ENCODE measurements at regions not wholly inside any gene's neighbourhood (a gene's known extent, or its start where the extent isn't known, plus 50 kb on each side); places are given as distances from the start of the nearest gene placed in this dataset.
A peak's percentile ranks its signal among the peaks of the same experiment; 100 is the strongest.

- Histone ChIP-seq H3K4me3 (no peak overlapping the region), H3K9me3 (no peaks in the 10 kb centered on the region), H3K27me3 (ENCODE audit: low read depth) (no peaks in the 10 kb centered on the region), H3K4me1 (no peaks in the 10 kb centered on the region), H3K36me3 (replicated peaks) (no peaks in the 10 kb centered on the region)
- DNase-seq (ENCODE audit: low spot score in 2 of 2): no peak
- in situ Hi-C loops (cut with MboI; ENCODE audit: low sequenced_read_pairs): no loop called here
Observed at GRCh38 chr4:185862340-185862739, 50.3 kb upstream of the SORBS2 start.

GRCh38 chr4:185863946-185864345 is 52.0 kb upstream of the SORBS2 start:
- in situ Hi-C loops (cut with MboI; ENCODE audit: low sequenced_read_pairs): no loop called here
- Histone ChIP-seq H3K9me3 (no peaks in the 10 kb centered on the region), H3K36me3 (replicated peaks) (no peaks in the 10 kb centered on the region), H3K27me3 (ENCODE audit: low read depth) (no peaks in the 10 kb centered on the region), H3K4me3 (no peak overlapping the region), H3K4me1 (no peaks in the 10 kb centered on the region)
- DNase-seq (ENCODE audit: low spot score in 2 of 2): no peak

GRCh38 chr4:185865901-185866328 is 53.9 kb upstream of the SORBS2 start:
- in situ Hi-C loops (cut with MboI; ENCODE audit: low sequenced_read_pairs): no loop called here
- Histone ChIP-seq H3K27me3 (ENCODE audit: low read depth) (no peaks in the 10 kb centered on the region), H3K36me3 (replicated peaks) (no peaks in the 10 kb centered on the region), H3K4me3 (no peak overlapping the region), H3K4me1 (no peaks in the 10 kb centered on the region), H3K9me3 (no peaks in the 10 kb centered on the region)
- no peak for DNase-seq (ENCODE audit: low spot score in 2 of 2)

DNA sequence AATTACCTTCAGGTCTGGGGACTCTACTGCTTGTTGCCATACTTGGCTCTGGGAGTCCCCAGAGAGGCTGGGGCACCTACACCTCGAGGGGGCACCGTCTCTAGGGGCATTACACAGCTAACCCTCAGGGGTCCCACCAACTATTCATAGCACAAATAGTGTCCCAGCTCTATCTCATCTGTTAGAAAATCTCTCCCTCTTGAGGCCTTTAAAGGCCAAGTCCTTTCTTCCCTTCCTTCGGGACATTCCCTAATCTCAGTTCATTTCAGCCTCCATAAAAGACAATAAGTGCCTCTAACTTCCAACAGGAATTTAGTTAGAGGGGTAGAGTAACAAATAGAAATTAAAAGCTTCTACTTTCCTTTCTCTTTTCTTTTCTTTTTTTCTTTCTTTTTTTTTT is 55.8 kb upstream of the SORBS2 start:
- no peaks in the 10 kb centered on the region for H3K36me3 ChIP-seq (replicated peaks)
- no peaks in the 10 kb centered on the region for H3K4me1 ChIP-seq
- no peak for DNase-seq (ENCODE audit: low spot score in 2 of 2)
- no peaks in the 10 kb centered on the region for H3K9me3 ChIP-seq
- in situ Hi-C loops (cut with MboI; ENCODE audit: low sequenced_read_pairs): no loop called here
- no peak overlapping the region for H3K4me3 ChIP-seq
- H3K27me3 ChIP-seq (ENCODE audit: low read depth): no peaks in the 10 kb centered on the region

DNA sequence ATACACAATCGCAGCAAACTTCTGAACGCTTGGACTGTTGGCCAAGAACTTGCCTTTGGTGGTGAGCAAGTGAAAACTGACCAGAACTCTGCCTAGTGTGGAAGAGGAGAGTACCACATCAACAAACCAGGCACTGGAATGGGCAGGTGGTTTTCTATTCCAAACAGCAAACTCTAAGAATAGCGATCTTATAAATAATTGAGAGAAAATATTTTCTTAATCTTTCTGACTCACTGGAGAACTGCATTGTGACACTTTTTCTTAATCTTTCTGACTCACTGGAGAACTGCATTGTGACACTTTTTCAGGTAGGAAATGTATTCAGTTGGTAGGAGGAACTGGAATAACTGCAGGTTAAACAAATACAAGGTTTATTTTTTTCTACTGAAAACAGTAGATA is 57.0 kb upstream of the SORBS2 start:
- Histone ChIP-seq H3K9me3 (no peaks in the 10 kb centered on the region), H3K36me3 (replicated peaks) (no peaks in the 10 kb centered on the region), H3K4me1 (no peaks in the 10 kb centered on the region), H3K27me3 (ENCODE audit: low read depth) (no peaks in the 10 kb centered on the region), H3K4me3 (no peak overlapping the region)
- DNase-seq (ENCODE audit: low spot score in 2 of 2): no peak
- in situ Hi-C loops (cut with MboI; ENCODE audit: low sequenced_read_pairs): no loop called here

DNA sequence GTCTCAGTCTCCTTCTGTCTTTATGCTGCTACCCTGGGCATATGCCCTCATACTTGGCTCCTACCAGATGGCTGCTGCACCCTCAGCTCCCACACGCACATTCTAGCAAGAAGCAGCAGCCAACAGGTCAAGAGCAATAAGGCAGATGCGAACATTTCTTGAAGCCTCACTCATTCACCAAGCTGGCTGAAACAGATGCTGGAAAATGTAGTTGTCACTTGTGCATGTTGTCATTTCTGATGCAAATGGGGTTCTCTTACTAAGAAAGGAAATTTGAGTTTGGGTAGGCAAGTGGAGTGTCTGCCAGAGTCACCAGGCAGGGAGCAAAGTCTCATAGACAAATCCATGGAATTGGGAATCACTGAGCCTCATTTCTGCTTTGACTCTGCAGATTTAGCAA is 57.4 kb upstream of the SORBS2 start:
- Histone ChIP-seq H3K4me1 (no peaks in the 10 kb centered on the region), H3K9me3 (no peaks in the 10 kb centered on the region), H3K36me3 (replicated peaks) (no peaks in the 10 kb centered on the region), H3K4me3 (no peak overlapping the region), H3K27me3 (ENCODE audit: low read depth) (no peaks in the 10 kb centered on the region)
- in situ Hi-C loops (cut with MboI; ENCODE audit: low sequenced_read_pairs): no loop called here
- no peak for DNase-seq (ENCODE audit: low spot score in 2 of 2)

DNA sequence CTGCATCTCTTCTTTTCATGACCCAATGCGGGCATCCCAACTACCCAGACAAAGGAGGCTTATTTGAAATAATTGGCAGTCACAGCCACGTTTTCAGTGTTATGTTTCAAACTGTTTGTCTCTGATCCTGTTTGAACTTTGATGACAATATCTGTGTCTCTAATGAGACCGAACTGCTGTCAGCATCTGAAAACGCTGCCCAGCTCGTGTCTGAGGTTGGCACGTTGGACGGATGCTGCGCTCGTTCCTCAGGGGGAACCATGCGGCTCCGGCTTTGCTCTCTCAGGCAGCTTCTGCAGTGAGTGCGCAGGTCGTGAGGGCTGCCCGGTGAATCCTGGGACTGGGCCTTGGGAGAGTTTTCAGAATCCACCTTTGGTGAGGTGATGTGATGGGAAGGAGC is 58.4 kb upstream of the SORBS2 start:
- no peaks in the 10 kb centered on the region for H3K9me3 ChIP-seq
- in situ Hi-C loops (cut with MboI; ENCODE audit: low sequenced_read_pairs): no loop called here
- H3K4me3 ChIP-seq: no peak overlapping the region
- no peak for DNase-seq (ENCODE audit: low spot score in 2 of 2)
- no peaks in the 10 kb centered on the region for H3K36me3 ChIP-seq (replicated peaks)
- no peaks in the 10 kb centered on the region for H3K27me3 ChIP-seq (ENCODE audit: low read depth)
- H3K4me1 ChIP-seq: no peaks in the 10 kb centered on the region

GRCh38 chr4:185872747-185873380 is 60.9 kb upstream of the SORBS2 start:
- in situ Hi-C loops (cut with MboI; ENCODE audit: low sequenced_read_pairs): no loop called here
- DNase-seq (ENCODE audit: low spot score in 2 of 2): no peak
- H3K36me3 ChIP-seq (replicated peaks): no peaks in the 10 kb centered on the region

GRCh38 chr4:185874516-185875230 is 62.7 kb upstream of the SORBS2 start:
- no peaks in the 10 kb centered on the region for H3K36me3 ChIP-seq (replicated peaks)
- no peak overlapping the region for H3K4me3 ChIP-seq
- DNase-seq (ENCODE audit: low spot score in 2 of 2): no peak
- no peaks in the 10 kb centered on the region for H3K4me1 ChIP-seq
- in situ Hi-C loops (cut with MboI; ENCODE audit: low sequenced_read_pairs): no loop called here
- H3K27me3 ChIP-seq (ENCODE audit: low read depth): no peaks in the 10 kb centered on the region
- H3K9me3 ChIP-seq: no peaks in the 10 kb centered on the region

More at GRCh38 chr4:185872747-185873380, 60.9 kb upstream of the SORBS2 start:
- H3K4me3 ChIP-seq: no peak overlapping the region
- H3K9me3 ChIP-seq: no peaks in the 10 kb centered on the region
- H3K27me3 ChIP-seq (ENCODE audit: low read depth): no peaks in the 10 kb centered on the region
- H3K4me1 ChIP-seq: no peaks in the 10 kb centered on the region

DNA sequence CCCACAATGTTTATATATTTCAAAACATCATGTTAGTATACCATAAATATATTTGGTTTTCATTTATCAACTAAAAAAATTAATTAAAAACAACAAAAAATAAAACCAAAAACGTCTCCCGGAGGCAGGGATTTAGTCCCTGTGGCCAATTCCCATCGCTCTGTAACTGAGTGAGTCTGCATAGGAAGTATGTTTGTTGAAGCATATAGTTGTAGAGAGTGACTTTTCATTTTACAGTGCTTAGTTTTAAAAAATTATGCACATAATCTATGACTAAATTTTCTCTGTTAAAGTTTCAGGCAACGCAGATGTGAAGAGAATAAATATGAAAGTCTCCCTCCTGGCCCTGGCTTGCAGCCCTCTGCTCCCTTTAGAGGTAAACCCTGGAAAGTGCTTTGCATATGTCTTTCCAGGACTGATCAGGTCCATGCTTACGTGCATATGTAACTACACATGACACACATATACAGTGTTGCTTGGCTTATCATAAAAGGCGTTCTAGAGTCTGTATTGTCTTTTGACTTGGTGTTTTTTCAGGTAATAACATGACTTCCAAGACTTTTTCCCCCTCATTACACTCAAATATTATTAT is 63.4 kb upstream of the SORBS2 start:
- in situ Hi-C loops (cut with MboI; ENCODE audit: low sequenced_read_pairs): no loop called here
- no peaks in the 10 kb centered on the region for H3K36me3 ChIP-seq (replicated peaks)
- H3K4me1 ChIP-seq: no peaks in the 10 kb centered on the region; the same call in 1 of the 2 replicates
- H3K4me3 ChIP-seq: no peak overlapping the region
- H3K27me3 ChIP-seq (ENCODE audit: low read depth): no peaks in the 10 kb centered on the region
- H3K9me3 ChIP-seq: no peaks in the 10 kb centered on the region
- DNase-seq (ENCODE audit: low spot score in 2 of 2): no peak

- Histone ChIP-seq H3K9me3 (no peaks in the 10 kb centered on the region), H3K4me1 (peaks cover 4% of the 10 kb centered on the region; the same call in 1 of the 2 replicates), H3K4me3 (no peak overlapping the region), H3K27me3 (ENCODE audit: low read depth) (no peaks in the 10 kb centered on the region), H3K36me3 (replicated peaks) (no peaks in the 10 kb centered on the region)
- DNase-seq (ENCODE audit: low spot score in 2 of 2): no peak
- in situ Hi-C loops (cut with MboI; ENCODE audit: low sequenced_read_pairs): no loop called here
Observed at GRCh38 chr4:185878633-185879032, 66.6 kb upstream of the SORBS2 start.

DNA sequence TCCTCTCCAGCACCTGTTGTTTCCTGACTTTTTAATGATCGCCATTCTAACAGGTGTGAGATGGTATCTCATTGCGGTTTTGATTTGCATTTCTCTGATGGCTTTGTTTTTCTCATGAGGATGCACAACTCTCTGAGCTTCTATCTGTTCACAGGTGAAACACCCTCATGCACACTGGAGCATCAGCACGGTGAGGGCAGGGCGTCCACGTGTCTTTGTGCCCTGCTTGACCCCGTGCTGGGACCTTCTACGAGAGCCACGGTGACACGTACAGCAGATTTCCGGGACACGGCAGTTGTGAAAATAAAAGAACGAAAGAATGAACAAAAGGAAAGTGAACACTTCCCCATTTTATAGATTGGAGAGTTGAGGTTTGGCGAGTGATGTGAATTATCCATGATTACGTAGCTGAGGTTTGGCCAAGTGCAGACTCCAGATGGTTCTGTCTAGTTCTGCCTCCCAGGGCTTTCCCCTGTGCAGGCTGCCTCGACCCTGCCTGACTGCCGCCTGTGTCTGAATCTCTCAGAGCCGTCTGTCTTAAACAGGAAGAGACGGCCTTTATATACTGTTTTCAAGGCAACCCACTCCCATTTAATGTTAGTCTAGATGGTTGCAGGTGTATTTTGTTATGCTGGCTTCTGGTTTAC is 67.8 kb upstream of the SORBS2 start:
- in situ Hi-C loops (cut with MboI; ENCODE audit: low sequenced_read_pairs): no loop called here
- Histone ChIP-seq H3K27me3 (ENCODE audit: low read depth) (no peaks in the 10 kb centered on the region), H3K36me3 (replicated peaks) (no peaks in the 10 kb centered on the region), H3K4me1 (peaks cover 4% of the 10 kb centered on the region; the same call in 1 of the 2 replicates), H3K4me3 (no peak overlapping the region), H3K9me3 (no peaks in the 10 kb centered on the region)
- DNase-seq (ENCODE audit: low spot score in 2 of 2): no peak

DNA sequence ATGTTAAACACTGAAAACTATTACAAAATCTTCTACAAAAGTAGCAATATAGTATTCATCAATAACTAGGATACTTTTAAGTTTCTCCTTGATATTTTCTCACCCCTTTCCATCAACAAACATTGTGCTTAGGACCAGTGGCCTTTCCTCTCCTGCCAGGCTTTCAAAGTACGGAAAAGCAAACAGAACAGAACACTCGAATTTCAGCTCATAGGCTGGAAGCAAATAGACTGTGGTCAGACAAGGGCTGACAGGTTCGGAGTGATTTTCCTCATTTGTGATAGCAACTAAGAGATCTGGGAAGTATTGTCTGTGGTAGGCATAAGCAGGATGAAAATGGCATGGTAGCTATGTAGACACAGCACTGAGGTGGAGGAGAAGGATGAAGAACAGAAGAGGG is 68.6 kb upstream of the SORBS2 start:
- H3K36me3 ChIP-seq (replicated peaks): no peaks in the 10 kb centered on the region
- H3K4me3 ChIP-seq: no peak overlapping the region
- H3K4me1 ChIP-seq: peaks cover 4% of the 10 kb centered on the region; the same call in 1 of the 2 replicates
- no peaks in the 10 kb centered on the region for H3K27me3 ChIP-seq (ENCODE audit: low read depth)
- no peaks in the 10 kb centered on the region for H3K9me3 ChIP-seq
- DNase-seq (ENCODE audit: low spot score in 2 of 2): no peak
- in situ Hi-C loops (cut with MboI; ENCODE audit: low sequenced_read_pairs): no loop called here

GRCh38 chr4:185881430-185881829 is 69.4 kb upstream of the SORBS2 start:
- in situ Hi-C loops (cut with MboI; ENCODE audit: low sequenced_read_pairs): no loop called here
- no peak overlapping the region for H3K4me3 ChIP-seq
- no peaks in the 10 kb centered on the region for H3K9me3 ChIP-seq
- H3K27me3 ChIP-seq (ENCODE audit: low read depth): no peaks in the 10 kb centered on the region
- DNase-seq (ENCODE audit: low spot score in 2 of 2): peak in 1 of 2 experiments; percentile 11
- no peaks in the 10 kb centered on the region for H3K36me3 ChIP-seq (replicated peaks)
- peaks cover 4% of the 10 kb centered on the region; the same call in 1 of the 2 replicates for H3K4me1 ChIP-seq
